Astrocyte of the spinal cord (primary cell): ENCODE measurements at regions not wholly inside any gene's neighbourhood (a gene's known extent, or its start where the extent isn't known, plus 50 kb on each side); places are given as distances from the start of the nearest gene placed in this dataset.

ENCODE experiments used
- DNase-seq: peaks from one replicate; pipeline ENCODE4 v3.0.0; 2011; ENCODE audit warnings: low read depth, low spot score
- H3K4me3 ChIP-seq: 2 replicates; pipeline ENCODE4 v1.5.1; 2011; ENCODE audit warnings: low read depth, mild to moderate bottlenecking, low read length, moderate library complexity
- CTCF ChIP-seq: IDR thresholded peaks from 2 replicates; pipeline ENCODE4 v1.5.1; 2012; ENCODE audit warnings: low read depth, mild to moderate bottlenecking, low read length, inconsistent platforms
- in situ Hi-C: cut with HindIII; loops from 2 replicates; pipeline ENCODE4 v1.10.0; 2017; ENCODE audit warnings: low sequenced_read_pairs

GRCh38 chr12:3375326-3375725 lies 115.7 kb upstream of the PRMT8 start:
- DNase-seq = no peak
- no peak overlapping the region for H3K4me3 ChIP-seq
- in situ Hi-C loops = no loop called here
- TF ChIP-seq CTCF = no peak

GRCh38 chr12:3376779-3377455 lies 114.1 kb upstream of the PRMT8 start:
- no peak for DNase-seq
- no peak for TF ChIP-seq CTCF
- H3K4me3 ChIP-seq = no peak overlapping the region
- in situ Hi-C loops = no loop called here

GRCh38 chr12:3378655-3379054 lies 112.3 kb upstream of the PRMT8 start:
- H3K4me3 ChIP-seq = no peak overlapping the region
- in situ Hi-C loops = no loop called here

GRCh38 chr12:3379079-3379478 lies 111.9 kb upstream of the PRMT8 start:
- TF ChIP-seq CTCF = no peak
- in situ Hi-C loops = no loop called here
- no peak for DNase-seq
- H3K4me3 ChIP-seq = no peak overlapping the region

More at GRCh38 chr12:3378655-3379054, 112.3 kb upstream of the PRMT8 start:
- no peak for DNase-seq
- TF ChIP-seq CTCF = no peak

- no peak for TF ChIP-seq CTCF
- no peak for DNase-seq
- in situ Hi-C loops = no loop called here
- H3K4me3 ChIP-seq = no peak overlapping the region
These were observed 110.6 kb upstream of the PRMT8 start for GRCh38 chr12:3380200-3381043.

GRCh38 chr12:3381059-3382047 lies 109.7 kb upstream of the PRMT8 start:
- in situ Hi-C loops = no loop called here
- TF ChIP-seq CTCF = no peak
- no peak overlapping the region for H3K4me3 ChIP-seq
- peak; percentile 7 for DNase-seq
